ENCODE measurements at regions not wholly inside any gene's neighbourhood (a gene's known extent, or its start where the extent isn't known, plus 50 kb on each side); places are given as distances from the start of the nearest gene placed in this dataset.

- 92 to 100% (median 99%) methylated on average over 2 of the region's 2 CpGs for WGBS, 4 donors
- intact Hi-C loops (cut with DNase I): loop anchor here in 1 of 10 donors (10.0 kb wide), 1 partner anchor 63 kb away; no protein-coding TSS in a partner anchor
- DNase-seq (no peak), ATAC-seq (no peak)
- H3K9me3 ChIP-seq: peaks cover 0 to 6% (median 0%) of the 10 kb centered on the region in 12 donors
- H3K27me3 ChIP-seq: no peaks in the 10 kb centered on the region
- H3K27ac ChIP-seq: no peak overlapping the region
- TF ChIP-seq CTCF (IDR thresholded peaks at IDR 0.05) (no peak), POLR2A (IDR thresholded peaks at IDR 0.05) (no peak)
- no peaks in the 10 kb centered on the region for H3K36me3 ChIP-seq
- H3K4me1 ChIP-seq: no peaks in the 10 kb centered on the region
- H3K4me3 ChIP-seq: no peak overlapping the region
These were observed 297.6 kb downstream of the TTLL7 start for GRCh38 chr1:83701355-83701754.

GRCh38 chr1:83698644-83699043 is 300.3 kb downstream of the TTLL7 start:
- no peak for ATAC-seq
- H3K36me3 ChIP-seq: no peaks in the 10 kb centered on the region
- H3K4me3 ChIP-seq: no peak overlapping the region
- WGBS, 4 donors: 92 to 98% (median 94%) methylated on average over 2 of the region's 2 CpGs
- peaks cover 0 to 6% (median 0%) of the 10 kb centered on the region in 12 donors for H3K9me3 ChIP-seq
- no peaks in the 10 kb centered on the region for H3K27me3 ChIP-seq
- intact Hi-C loops (cut with DNase I): loop anchor here in 1 of 10 donors (1.0 kb wide), 1 partner anchor 13 kb away; no protein-coding TSS in a partner anchor
- H3K27ac ChIP-seq: no peak overlapping the region
- peaks cover 0 to 15% (median 8%) of the 10 kb centered on the region in 12 donors for H3K4me1 ChIP-seq
- no peak for TF ChIP-seq POLR2A (IDR thresholded peaks at IDR 0.05)
- TF ChIP-seq CTCF (IDR thresholded peaks at IDR 0.05): no peak
- DNase-seq: no peak

- Histone ChIP-seq H3K4me3 (no peak overlapping the region), H3K27me3 (no peaks in the 10 kb centered on the region), H3K4me1 (peaks cover 0 to 22% (median 12%) of the 10 kb centered on the region in 12 donors), H3K27ac (no peak overlapping the region), H3K9me3 (peaks cover 0 to 6% (median 0%) of the 10 kb centered on the region in 12 donors), H3K36me3 (no peaks in the 10 kb centered on the region)
- DNase-seq (no peak), ATAC-seq (no peak)
- intact Hi-C loops (cut with DNase I): loop anchor here in 1 of 10 donors (1.0 kb wide), 1 partner anchor 13 kb away; no protein-coding TSS in a partner anchor
- no peak for TF ChIP-seq CTCF (IDR thresholded peaks at IDR 0.05)
- no peak for TF ChIP-seq POLR2A (IDR thresholded peaks at IDR 0.05)
These were observed 301.0 kb downstream of the TTLL7 start for GRCh38 chr1:83697961-83698360.

GRCh38 chr1:83697220-83697619 is 301.7 kb downstream of the TTLL7 start:
- intact Hi-C loops (cut with DNase I): no loop called here
- H3K27me3 ChIP-seq: no peaks in the 10 kb centered on the region

More at GRCh38 chr1:83697220-83697619, 301.7 kb downstream of the TTLL7 start:
- no peak for TF ChIP-seq POLR2A (IDR thresholded peaks at IDR 0.05)
- no peak for TF ChIP-seq CTCF (IDR thresholded peaks at IDR 0.05)
- no peak for DNase-seq
- ATAC-seq: no peak
- WGBS, 4 donors: 84 to 91% (median 89%) methylated on average over 2 of the region's 2 CpGs
- H3K4me3 ChIP-seq: no peak overlapping the region
- H3K36me3 ChIP-seq: no peaks in the 10 kb centered on the region
- no peak overlapping the region for H3K27ac ChIP-seq
- peaks cover 0 to 24% (median 13%) of the 10 kb centered on the region in 12 donors for H3K4me1 ChIP-seq
- H3K9me3 ChIP-seq: peaks cover 0 to 6% (median 0%) of the 10 kb centered on the region in 12 donors
